ENCODE measurements at regions not wholly inside any gene's neighbourhood (a gene's known extent, or its start where the extent isn't known, plus 50 kb on each side); places are given as distances from the start of the nearest gene placed in this dataset.
"Not testable (repeated sequence)": the region's sequence is repeated elsewhere in the genome, so short reads cannot be mapped to it uniquely, and the experiment has no call there.

DNA sequence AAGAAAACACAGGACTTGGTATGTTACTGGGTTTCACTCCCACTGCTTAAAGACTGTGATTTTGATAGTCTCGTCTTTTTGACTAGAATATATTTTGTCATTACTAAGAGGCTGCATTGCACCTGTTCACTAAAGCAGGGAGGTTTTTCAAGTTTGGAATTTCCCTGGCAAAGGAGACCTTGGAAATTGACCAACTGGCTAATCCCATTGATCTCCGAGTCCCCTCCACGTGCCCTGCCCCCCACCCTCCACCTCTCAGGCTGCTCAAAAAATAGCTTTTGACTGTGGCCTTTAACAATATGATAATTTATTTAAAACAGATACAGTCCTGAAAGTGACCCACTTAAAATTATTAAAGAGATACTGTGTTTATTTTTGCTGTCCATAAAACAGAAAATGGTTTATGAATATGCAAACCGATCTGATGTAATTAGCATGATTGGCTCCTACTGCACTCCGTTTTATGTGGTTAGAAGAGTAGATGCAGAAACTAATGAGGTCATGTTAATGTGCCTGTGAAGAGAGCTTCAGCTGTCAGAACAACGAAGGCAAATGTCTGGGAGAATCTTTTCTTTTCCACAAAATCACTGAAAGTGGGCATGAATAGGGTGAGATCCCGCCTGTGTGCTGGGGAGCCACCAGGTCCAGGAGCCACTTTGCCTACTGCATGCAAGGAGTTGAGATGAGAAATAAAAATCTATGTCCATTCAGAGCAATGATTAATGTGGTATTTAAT is 361.5 kb downstream of the RRAGC start:
- H4K8ac ChIP-seq (replicated peaks; ENCODE audit: insufficient read length, low read depth, low read length): no peak overlapping the region
- no peak overlapping the region for H3K14ac ChIP-seq (ENCODE audit: insufficient read depth, low read length)
- no peak overlapping the region for H2BK120ac ChIP-seq (ENCODE audit: low read depth, low read length, poor library complexity, severe bottlenecking)
- no peak overlapping the region for H4K91ac ChIP-seq (ENCODE audit: insufficient read length, low read depth, low read length)
- no peak overlapping the region for H3K27ac ChIP-seq (ENCODE audit: insufficient read length, low read depth, low read length)
- H3K4me3 Mint-ChIP-seq: no peak overlapping the region; a peak in 1 of 5 replicates
- no peak overlapping the region for H3K4me2 ChIP-seq (ENCODE audit: insufficient read depth, insufficient read length, low read length)
- no CpG with 5 or more reads among the region's 7 CpGs for WGBS (ENCODE audit: extremely low coverage, insufficient read length, low lambda C conversion rate)
- no peak overlapping the region for H3K23ac ChIP-seq (ENCODE audit: insufficient read length, low read depth, low read length)
- no peaks in the 10 kb centered on the region for H3K27me3 ChIP-seq (ENCODE audit: insufficient read depth, low read length)
- TF ChIP-seq CTCF (conservative IDR thresholded peaks at IDR 0.05): no peak
- no peak overlapping the region for H2BK12ac ChIP-seq (ENCODE audit: insufficient read length, low read depth, low read length)
- H3K9me3 ChIP-seq (ENCODE audit: control insufficient read depth, low read depth, low read length): no peaks in the 10 kb centered on the region
- no peak overlapping the region for H2BK5ac ChIP-seq (ENCODE audit: insufficient read length, low read length)
- H2AK5ac ChIP-seq (ENCODE audit: insufficient read length, low read length): no peak overlapping the region
- no peaks in the 10 kb centered on the region for H4K20me1 ChIP-seq (ENCODE audit: control insufficient read depth, insufficient read depth, insufficient read length)
- no peaks in the 10 kb centered on the region for H3K36me3 Mint-ChIP-seq (ENCODE audit: insufficient read depth in 1 of 3, low read depth in 3 of 3)
- H3T11ph ChIP-seq (ENCODE audit: low read length): no peak overlapping the region
- no peaks in the 10 kb centered on the region for H3K79me1 ChIP-seq (ENCODE audit: insufficient read depth, low read depth, low read length, poor library complexity, severe bottlenecking)
- no peak overlapping the region for H3K4ac ChIP-seq (ENCODE audit: low read depth, low read length)
- H3K18ac ChIP-seq (ENCODE audit: insufficient read length, low read depth, low read length): no peak overlapping the region
- no peak for DNase-seq
- H3K23me2 ChIP-seq (ENCODE audit: insufficient read length, low read depth, low read length, poor library complexity, severe bottlenecking): no peaks in the 10 kb centered on the region
- no peaks in the 10 kb centered on the region for H3K27me3 Mint-ChIP-seq (ENCODE audit: low read depth)
- H3K27ac Mint-ChIP-seq: peak overlapping the region in 1 of 3 experiments; percentile 85; a peak in 2 of 7 replicates
- no peak overlapping the region for H4K5ac ChIP-seq (ENCODE audit: insufficient read length, low read depth, low read length)
- no peak overlapping the region for H2BK15ac ChIP-seq (ENCODE audit: low read depth, low read length)
- H3K79me2 ChIP-seq (ENCODE audit: insufficient read depth, low read length): no peaks in the 10 kb centered on the region
- H3K4me1 Mint-ChIP-seq: peaks cover 42 to 50% of the 10 kb centered on the region in 2 experiments
- peaks cover 16% of the 10 kb centered on the region; the same call in 1 of the 2 replicates for H3K4me1 ChIP-seq (ENCODE audit: insufficient read depth, low read length)
- no peak overlapping the region for H3K56ac ChIP-seq (ENCODE audit: insufficient read length, low read depth, low read length)
- no peak overlapping the region for H2AFZ ChIP-seq (ENCODE audit: low read length)
- no peak overlapping the region for H3K9ac ChIP-seq (ENCODE audit: extremely low read depth, insufficient read length, low read length)
- no peak overlapping the region for H2BK20ac ChIP-seq (ENCODE audit: low read depth, low read length, poor library complexity, severe bottlenecking)
- no peaks in the 10 kb centered on the region for H3K9me3 Mint-ChIP-seq

DNA sequence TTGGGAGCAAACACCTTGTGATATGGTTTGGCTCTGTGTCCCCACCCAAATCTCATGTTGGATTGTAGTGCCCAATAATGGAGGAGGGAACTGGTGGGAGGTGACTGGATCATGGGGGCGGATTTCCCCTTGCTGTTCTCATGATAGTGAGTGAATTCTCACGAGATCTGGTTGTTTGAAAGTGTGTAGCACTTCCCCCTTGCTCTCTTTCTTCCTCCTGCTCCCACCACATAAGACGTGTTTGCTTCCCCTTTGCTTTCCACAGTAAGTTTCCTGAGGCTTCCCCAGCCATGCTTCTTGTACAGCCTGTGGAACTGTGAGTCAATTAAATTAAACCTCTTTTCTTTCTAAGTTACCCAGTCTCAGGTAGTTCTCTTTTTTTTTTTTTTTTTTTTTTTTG is 366.3 kb downstream of the RRAGC start:
- not testable (repeated sequence) for H3K23me2 ChIP-seq (ENCODE audit: insufficient read length, low read depth, low read length, poor library complexity, severe bottlenecking); H3K27ac ChIP-seq (ENCODE audit: insufficient read length, low read depth, low read length); H3K9me3 ChIP-seq (ENCODE audit: control insufficient read depth, low read depth, low read length); H3K4me2 ChIP-seq (ENCODE audit: insufficient read depth, insufficient read length, low read length); H3K4me1 ChIP-seq (ENCODE audit: insufficient read depth, low read length); H3K36me3 Mint-ChIP-seq (ENCODE audit: insufficient read depth in 1 of 3, low read depth in 3 of 3); H3K18ac ChIP-seq (ENCODE audit: insufficient read length, low read depth, low read length); H2AK5ac ChIP-seq (ENCODE audit: insufficient read length, low read length); H3K79me2 ChIP-seq (ENCODE audit: insufficient read depth, low read length); H2BK15ac ChIP-seq (ENCODE audit: low read depth, low read length); H2BK120ac ChIP-seq (ENCODE audit: low read depth, low read length, poor library complexity, severe bottlenecking); H3K9ac ChIP-seq (ENCODE audit: extremely low read depth, insufficient read length, low read length); H3K27me3 ChIP-seq (ENCODE audit: insufficient read depth, low read length); H2BK12ac ChIP-seq (ENCODE audit: insufficient read length, low read depth, low read length); H2BK5ac ChIP-seq (ENCODE audit: insufficient read length, low read length); H3K4me3 Mint-ChIP-seq; H3T11ph ChIP-seq (ENCODE audit: low read length); DNase-seq; H3K9me3 Mint-ChIP-seq; H4K8ac ChIP-seq (replicated peaks; ENCODE audit: insufficient read length, low read depth, low read length); H3K14ac ChIP-seq (ENCODE audit: insufficient read depth, low read length); H3K79me1 ChIP-seq (ENCODE audit: insufficient read depth, low read depth, low read length, poor library complexity, severe bottlenecking); H3K23ac ChIP-seq (ENCODE audit: insufficient read length, low read depth, low read length); H4K20me1 ChIP-seq (ENCODE audit: control insufficient read depth, insufficient read depth, insufficient read length); H2AFZ ChIP-seq (ENCODE audit: low read length); H3K4ac ChIP-seq (ENCODE audit: low read depth, low read length); H3K27me3 Mint-ChIP-seq (ENCODE audit: low read depth); H3K56ac ChIP-seq (ENCODE audit: insufficient read length, low read depth, low read length); H4K5ac ChIP-seq (ENCODE audit: insufficient read length, low read depth, low read length); H4K91ac ChIP-seq (ENCODE audit: insufficient read length, low read depth, low read length); H2BK20ac ChIP-seq (ENCODE audit: low read depth, low read length, poor library complexity, severe bottlenecking)
- no CpG with 5 or more reads among the region's 3 CpGs for WGBS (ENCODE audit: extremely low coverage, insufficient read length, low lambda C conversion rate)
- Mint-ChIP-seq H3K27ac (peak overlapping the region in 1 of 3 experiments; percentile 61; a peak in 1 of 7 replicates), H3K4me1 (peaks cover 36 to 37% of the 10 kb centered on the region in 2 experiments)

Measured in H9 (cell line).